HL-60 (cell line): ENCODE measurements at regions not wholly inside any gene's neighbourhood (a gene's known extent, or its start where the extent isn't known, plus 50 kb on each side); places are given as distances from the start of the nearest gene placed in this dataset.

Experiments used
- CTCF ChIP-seq: IDR thresholded peaks from one replicate; pipeline ENCODE4 v1.5.1; 2011; ENCODE audit warnings: low read length, control low read depth, inconsistent platforms; ENCODE audit not compliant: insufficient read depth
- GABPA ChIP-seq: IDR thresholded peaks from 2 replicates; pipeline ENCODE4 v1.6.1; 2012; ENCODE audit warnings: low read depth
- POLR2AphosphoS5 ChIP-seq: IDR thresholded peaks from 2 replicates; pipeline ENCODE4 v1.6.1; 2012; ENCODE audit warnings: low read depth
- TF ChIP-seq, protein P1 (sequence below): IDR thresholded peaks from 2 replicates; pipeline ENCODE4 v1.6.1; 2012; ENCODE audit warnings: low read depth; ENCODE audit not compliant: insufficient replicate concordance

DNA sequence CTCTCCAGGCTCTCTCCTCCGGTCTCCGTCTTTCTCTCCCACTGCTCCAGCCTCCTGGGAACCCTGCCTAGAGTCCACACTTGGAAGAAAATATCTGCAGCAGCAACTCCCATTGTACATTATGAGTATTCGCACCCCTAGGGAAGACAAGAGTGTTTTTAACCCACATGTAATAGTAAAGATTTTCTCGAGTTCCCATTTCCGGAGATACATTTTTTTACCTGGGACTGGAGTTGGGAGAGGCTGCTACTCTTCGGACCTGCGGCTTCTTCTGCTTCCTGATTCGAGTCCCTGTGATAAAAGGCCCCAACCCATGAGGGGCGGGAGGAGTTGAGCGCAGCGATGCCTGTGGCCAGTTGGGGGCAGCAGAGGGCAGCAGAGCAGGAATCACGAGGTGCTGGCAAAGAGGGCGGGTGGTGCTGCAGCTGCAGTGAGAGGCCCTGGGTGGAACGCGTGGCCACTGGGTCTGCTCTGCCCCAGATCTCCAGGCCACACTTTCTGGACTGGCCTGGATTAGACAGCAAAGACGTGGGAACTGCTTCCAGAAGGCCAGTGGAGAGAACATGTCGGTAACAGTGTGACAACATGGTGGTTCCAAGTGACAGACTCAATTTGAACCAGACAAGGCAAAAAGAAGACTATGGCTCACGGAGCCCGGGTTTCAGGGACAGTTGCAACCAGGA lies 221.0 kb upstream of the CSF3R start:
- TF ChIP-seq CTCF: peak; percentile 88
- TF ChIP-seq, protein P1, sequence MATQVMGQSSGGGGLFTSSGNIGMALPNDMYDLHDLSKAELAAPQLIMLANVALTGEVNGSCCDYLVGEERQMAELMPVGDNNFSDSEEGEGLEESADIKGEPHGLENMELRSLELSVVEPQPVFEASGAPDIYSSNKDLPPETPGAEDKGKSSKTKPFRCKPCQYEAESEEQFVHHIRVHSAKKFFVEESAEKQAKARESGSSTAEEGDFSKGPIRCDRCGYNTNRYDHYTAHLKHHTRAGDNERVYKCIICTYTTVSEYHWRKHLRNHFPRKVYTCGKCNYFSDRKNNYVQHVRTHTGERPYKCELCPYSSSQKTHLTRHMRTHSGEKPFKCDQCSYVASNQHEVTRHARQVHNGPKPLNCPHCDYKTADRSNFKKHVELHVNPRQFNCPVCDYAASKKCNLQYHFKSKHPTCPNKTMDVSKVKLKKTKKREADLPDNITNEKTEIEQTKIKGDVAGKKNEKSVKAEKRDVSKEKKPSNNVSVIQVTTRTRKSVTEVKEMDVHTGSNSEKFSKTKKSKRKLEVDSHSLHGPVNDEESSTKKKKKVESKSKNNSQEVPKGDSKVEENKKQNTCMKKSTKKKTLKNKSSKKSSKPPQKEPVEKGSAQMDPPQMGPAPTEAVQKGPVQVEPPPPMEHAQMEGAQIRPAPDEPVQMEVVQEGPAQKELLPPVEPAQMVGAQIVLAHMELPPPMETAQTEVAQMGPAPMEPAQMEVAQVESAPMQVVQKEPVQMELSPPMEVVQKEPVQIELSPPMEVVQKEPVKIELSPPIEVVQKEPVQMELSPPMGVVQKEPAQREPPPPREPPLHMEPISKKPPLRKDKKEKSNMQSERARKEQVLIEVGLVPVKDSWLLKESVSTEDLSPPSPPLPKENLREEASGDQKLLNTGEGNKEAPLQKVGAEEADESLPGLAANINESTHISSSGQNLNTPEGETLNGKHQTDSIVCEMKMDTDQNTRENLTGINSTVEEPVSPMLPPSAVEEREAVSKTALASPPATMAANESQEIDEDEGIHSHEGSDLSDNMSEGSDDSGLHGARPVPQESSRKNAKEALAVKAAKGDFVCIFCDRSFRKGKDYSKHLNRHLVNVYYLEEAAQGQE: no peak
- no peak for TF ChIP-seq GABPA
- no peak for TF ChIP-seq POLR2AphosphoS5
